ENCODE measurements at regions not wholly inside any gene's neighbourhood (a gene's known extent, or its start where the extent isn't known, plus 50 kb on each side); places are given as distances from the start of the nearest gene placed in this dataset.

- no peak overlapping the region for H3K4me3 ChIP-seq (ENCODE audit: control insufficient read depth, low read depth, low read length)
- no peak for DNase-seq (ENCODE audit: low read depth)
Measured at GRCh38 chr22:44410451-44410991, 87.5 kb downstream of the RTL6 start.

GRCh38 chr22:44409974-44410316 is 88.1 kb downstream of the RTL6 start:
- TF ChIP-seq, protein P1, sequence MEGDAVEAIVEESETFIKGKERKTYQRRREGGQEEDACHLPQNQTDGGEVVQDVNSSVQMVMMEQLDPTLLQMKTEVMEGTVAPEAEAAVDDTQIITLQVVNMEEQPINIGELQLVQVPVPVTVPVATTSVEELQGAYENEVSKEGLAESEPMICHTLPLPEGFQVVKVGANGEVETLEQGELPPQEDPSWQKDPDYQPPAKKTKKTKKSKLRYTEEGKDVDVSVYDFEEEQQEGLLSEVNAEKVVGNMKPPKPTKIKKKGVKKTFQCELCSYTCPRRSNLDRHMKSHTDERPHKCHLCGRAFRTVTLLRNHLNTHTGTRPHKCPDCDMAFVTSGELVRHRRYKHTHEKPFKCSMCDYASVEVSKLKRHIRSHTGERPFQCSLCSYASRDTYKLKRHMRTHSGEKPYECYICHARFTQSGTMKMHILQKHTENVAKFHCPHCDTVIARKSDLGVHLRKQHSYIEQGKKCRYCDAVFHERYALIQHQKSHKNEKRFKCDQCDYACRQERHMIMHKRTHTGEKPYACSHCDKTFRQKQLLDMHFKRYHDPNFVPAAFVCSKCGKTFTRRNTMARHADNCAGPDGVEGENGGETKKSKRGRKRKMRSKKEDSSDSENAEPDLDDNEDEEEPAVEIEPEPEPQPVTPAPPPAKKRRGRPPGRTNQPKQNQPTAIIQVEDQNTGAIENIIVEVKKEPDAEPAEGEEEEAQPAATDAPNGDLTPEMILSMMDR (conservative IDR thresholded peaks at IDR 0.05; ENCODE audit: control insufficient read depth, insufficient read depth, low read depth, low read length), result no peak

More at GRCh38 chr22:44410451-44410991, 87.5 kb downstream of the RTL6 start:
- TF ChIP-seq, protein P1 (conservative IDR thresholded peaks at IDR 0.05; ENCODE audit: control insufficient read depth, insufficient read depth, low read depth, low read length), result no peak

DNA sequence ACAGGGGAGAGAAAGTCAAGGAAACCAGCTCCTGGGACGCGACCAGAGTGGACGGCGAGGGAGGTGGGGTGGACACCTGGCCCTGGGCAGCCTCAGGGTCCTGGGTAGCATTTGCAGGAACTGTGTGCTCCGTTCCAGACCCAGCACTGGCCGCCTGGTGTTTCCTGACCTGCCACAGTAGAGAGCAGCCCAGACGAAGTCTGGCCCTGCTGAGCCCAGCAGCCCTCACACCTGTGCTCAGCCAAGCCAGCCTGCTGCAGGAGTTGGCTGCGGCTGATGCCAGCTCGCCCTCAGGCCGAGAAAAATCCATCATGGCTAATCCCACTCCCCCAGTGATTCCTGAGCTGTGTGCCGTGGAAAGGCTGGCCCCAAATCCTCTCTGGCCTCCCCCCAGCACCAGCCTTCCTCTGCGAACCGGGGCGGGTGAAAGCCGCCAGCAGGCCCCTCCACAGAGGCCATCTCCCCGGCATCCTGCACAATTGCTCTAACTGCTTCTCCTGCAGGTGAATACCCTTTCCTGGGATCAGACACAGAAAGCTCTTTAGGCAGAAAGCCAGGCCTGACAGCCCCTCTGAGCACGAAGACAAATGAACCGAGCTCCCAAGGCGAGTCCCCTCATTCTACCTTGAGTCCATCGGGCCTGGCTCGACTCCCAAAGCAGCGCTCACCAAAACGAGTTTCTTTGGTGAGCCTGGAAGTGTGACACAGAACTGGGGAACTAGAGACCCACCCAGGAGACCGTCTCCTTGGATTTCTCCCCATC is 88.6 kb downstream of the RTL6 start:
- TF ChIP-seq, protein P1 (conservative IDR thresholded peaks at IDR 0.05; ENCODE audit: control insufficient read depth, insufficient read depth, low read depth, low read length), result no peak
- no peak overlapping the region for H3K4me3 ChIP-seq (ENCODE audit: control insufficient read depth, low read depth, low read length)
- DNase-seq (ENCODE audit: low read depth), result no peak

More at GRCh38 chr22:44409974-44410316, 88.1 kb downstream of the RTL6 start:
- H3K4me3 ChIP-seq (ENCODE audit: control insufficient read depth, low read depth, low read length), result no peak overlapping the region
- no peak for DNase-seq (ENCODE audit: low read depth)

- TF ChIP-seq, protein P1 (conservative IDR thresholded peaks at IDR 0.05; ENCODE audit: control insufficient read depth, insufficient read depth, low read depth, low read length), result no peak
- H3K4me3 ChIP-seq (ENCODE audit: control insufficient read depth, low read depth, low read length), result no peak overlapping the region
Measured at GRCh38 chr22:44408829-44409192, 89.2 kb downstream of the RTL6 start.

DNA sequence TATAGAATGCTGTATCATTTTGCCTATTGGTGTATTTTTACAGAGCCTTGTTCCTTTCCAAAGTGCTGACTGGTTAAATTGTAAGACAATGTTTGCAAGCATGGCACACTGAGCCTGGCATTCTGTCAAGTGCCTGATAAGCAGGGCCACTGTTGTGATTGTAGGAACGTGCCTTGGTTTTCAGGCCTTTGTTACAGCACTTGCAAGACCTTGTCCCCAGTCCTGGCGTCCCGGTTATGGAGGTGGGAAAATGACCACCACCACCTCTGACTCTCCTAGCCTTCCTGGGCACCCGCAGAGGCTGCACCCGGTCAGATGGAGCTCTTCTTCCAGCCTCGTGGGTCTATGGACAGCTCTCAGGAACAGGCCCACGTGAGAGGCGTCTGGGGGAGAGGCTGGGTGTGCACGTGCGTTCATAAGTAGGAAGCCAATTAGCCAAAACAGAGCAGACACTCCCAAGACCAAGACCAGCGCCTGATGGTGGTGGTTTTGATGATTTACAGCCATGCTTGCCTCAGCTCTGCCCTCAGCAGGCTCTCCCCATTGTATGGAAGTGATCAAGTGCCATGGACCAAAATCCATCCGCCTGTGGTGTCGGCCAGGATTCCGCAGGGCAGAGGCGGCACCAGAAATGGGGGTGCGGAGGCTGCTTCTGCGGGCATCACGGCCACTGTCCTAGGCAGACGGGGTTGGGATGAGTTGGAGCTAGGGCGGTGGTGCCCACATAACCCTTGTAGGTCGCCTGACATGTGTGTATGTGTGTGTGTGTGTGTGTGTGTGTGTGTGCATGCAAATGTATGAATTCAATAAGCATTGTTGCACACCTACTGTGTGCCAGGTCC is 89.8 kb downstream of the RTL6 start:
- no peak for DNase-seq (ENCODE audit: low read depth)
- TF ChIP-seq, protein P1 (conservative IDR thresholded peaks at IDR 0.05; ENCODE audit: control insufficient read depth, insufficient read depth, low read depth, low read length), result no peak
- H3K4me3 ChIP-seq (ENCODE audit: control insufficient read depth, low read depth, low read length), result no peak overlapping the region

More at GRCh38 chr22:44408829-44409192, 89.2 kb downstream of the RTL6 start:
- no peak for DNase-seq (ENCODE audit: low read depth)

DNA sequence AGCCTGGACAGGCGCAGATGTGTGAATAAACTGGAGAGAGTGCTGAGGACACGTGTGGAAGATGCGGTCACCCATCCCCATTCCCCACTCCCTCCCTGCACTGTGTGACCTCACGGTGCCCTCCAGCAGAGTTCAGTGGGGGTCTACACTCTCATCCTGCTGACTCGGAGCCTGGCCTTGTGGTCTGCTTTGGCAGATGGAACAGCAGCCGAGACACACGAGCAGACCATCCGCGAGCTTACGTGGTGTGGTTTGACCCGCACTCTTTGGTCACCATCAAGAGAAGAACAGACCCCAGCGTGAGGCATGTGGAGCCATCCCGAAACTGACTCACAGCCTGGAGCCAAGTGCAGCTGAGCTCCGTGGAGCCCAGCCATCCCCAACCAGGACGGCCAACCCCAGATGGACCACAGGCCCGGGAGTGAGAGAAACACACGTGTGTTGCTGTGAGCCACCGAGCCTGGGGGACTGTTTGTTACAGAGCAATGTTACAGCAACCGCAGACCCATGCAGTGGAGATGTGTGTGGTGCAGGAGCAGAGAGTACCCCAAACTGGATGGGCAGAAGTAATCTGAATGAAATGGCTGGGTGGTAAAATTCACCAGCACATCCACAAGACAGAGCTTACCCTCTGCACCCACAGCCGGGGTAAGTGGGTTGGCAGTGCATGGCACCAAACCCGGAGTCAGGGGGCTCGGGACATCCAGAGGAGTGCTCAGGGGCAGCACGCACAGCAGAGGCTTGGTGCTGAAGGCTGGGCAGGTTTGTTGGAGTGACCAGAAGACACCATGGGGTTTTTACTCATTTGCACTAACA is 90.7 kb downstream of the RTL6 start:
- TF ChIP-seq, protein P1 (conservative IDR thresholded peaks at IDR 0.05; ENCODE audit: control insufficient read depth, insufficient read depth, low read depth, low read length), result no peak
- DNase-seq (ENCODE audit: low read depth), result no peak
- no peak overlapping the region for H3K4me3 ChIP-seq (ENCODE audit: control insufficient read depth, low read depth, low read length)

All from fibroblast of mammary gland (primary cell).